SKM-1 (cell line): ENCODE measurements at regions not wholly inside any gene's neighbourhood (a gene's known extent, or its start where the extent isn't known, plus 50 kb on each side); places are given as distances from the start of the nearest gene placed in this dataset.

Experiments
- DNase-seq: peaks from one replicate; lab custom pipeline; 2025; ENCODE audit not compliant: unreplicated experiment; lab: John Stamatoyannopoulos, UW

- no peak for DNase-seq
Observed at GRCh38 chr3:59547874-59548273, 498.0 kb upstream of the CFAP20DC start.

DNA sequence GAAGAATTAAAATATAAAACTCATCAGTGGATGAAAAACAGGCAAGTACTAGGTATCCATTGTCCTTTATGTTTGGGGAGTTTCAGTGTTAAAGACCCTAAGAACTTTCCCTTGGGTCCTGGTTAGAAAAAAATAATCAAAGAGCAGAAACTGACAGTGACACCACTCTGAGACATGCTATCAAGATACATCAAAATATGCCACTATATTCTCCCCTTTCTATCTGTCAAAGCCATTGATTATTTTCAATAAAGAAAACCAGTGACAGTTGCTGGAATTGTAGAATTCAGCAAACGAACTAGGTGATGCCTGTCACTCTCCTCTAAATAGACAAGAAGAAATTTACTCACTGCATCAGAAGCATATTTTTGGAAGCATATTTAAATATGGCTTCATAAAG is 496.7 kb upstream of the CFAP20DC start:
- no peak for DNase-seq

- no peak for DNase-seq
Observed at GRCh38 chr3:59545374-59545773, 495.5 kb upstream of the CFAP20DC start.

- DNase-seq = no peak
Observed at GRCh38 chr3:59542276-59542675, 492.5 kb upstream of the CFAP20DC start.

DNA sequence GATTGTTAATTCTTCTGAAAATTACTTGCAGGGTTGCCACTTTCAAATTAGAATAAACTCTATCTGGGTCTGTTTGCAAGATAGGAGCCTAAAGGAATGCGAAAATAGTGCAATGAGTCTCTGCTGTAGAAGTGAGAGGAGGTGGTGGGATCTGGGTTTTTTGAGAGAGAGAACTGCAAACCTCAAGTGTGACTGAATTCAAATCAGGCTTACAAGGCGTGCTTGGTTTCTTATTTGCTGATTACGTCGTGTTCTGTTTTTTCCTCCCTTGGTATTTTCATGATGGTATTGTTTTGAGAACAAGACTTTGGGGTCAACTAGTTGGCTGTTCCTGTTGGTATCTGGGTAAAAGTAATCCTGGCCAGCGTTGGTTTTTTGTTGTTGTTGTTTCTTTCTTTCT is 490.9 kb upstream of the CFAP20DC start:
- DNase-seq = no peak

DNA sequence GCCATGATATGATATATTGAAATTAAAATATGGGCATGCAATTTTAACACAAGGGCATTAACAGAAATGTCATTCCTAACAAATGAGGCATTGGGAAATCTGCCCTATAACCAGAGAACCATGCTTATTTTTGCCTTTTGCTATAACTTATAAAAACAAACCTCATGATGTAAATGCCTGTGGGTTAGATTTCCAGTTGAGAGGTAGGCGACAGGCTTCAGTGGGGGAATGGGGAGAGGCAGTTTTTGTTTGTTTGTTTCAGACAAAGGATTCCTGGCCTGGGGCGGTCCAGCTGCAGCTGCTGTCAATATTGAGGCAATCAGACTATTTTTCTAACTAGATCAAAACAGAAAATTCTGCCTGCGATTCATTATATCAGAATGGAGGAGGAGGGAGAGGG is 490.4 kb upstream of the CFAP20DC start:
- DNase-seq = no peak

DNA sequence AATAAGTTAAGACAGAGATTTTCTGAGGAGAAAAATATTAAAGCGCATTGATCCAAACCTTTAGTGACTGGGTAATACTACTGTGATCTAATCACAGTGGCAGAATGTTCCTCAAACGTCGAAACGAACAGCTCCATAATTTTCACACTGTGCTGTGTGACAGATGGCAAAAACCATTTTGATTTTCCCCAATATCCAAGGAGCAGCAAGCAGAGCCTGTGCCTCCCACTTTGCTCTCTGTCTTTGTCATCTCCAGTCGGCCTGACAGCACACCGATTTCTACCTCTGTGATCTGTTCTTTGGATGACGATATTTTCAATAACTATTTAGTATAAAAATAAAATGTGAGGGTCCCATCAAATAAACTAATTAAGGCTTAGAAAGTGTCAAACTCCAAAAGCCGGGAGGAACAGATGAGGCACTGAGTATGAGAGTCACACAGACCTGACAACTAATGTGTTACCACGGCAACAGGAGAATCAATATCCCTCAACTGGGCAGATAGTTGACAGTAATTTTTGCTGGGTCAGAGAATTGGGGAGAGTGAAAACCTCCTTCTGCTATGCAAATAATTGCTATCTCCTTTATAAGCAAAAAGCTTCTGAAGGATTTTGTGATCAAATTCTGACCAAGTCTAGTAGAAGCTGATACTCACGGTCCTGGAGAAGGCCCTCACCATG is 489.1 kb upstream of the CFAP20DC start:
- DNase-seq = no peak

GRCh38 chr3:59535791-59536221 is 486.0 kb upstream of the CFAP20DC start:
- DNase-seq = no peak

DNA sequence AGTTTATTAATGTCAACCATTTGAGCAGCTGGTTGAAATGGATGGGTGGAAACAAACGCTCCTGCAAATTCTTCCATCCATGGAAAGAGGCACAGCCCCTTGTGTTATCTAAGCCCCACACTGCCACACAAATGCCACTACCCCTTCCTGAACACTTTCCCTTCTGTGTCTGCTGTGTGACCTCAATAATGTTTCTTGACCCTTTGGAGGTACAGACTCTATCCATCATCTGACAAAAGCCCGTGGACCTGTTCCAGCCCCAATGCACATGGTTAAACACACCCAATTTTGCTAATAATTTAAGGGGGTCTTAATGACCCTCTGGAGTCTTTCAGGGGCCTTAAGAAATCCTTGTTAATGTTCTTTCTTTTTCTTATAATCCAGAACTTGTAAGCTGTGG is 482.2 kb upstream of the CFAP20DC start:
- no peak for DNase-seq

DNA sequence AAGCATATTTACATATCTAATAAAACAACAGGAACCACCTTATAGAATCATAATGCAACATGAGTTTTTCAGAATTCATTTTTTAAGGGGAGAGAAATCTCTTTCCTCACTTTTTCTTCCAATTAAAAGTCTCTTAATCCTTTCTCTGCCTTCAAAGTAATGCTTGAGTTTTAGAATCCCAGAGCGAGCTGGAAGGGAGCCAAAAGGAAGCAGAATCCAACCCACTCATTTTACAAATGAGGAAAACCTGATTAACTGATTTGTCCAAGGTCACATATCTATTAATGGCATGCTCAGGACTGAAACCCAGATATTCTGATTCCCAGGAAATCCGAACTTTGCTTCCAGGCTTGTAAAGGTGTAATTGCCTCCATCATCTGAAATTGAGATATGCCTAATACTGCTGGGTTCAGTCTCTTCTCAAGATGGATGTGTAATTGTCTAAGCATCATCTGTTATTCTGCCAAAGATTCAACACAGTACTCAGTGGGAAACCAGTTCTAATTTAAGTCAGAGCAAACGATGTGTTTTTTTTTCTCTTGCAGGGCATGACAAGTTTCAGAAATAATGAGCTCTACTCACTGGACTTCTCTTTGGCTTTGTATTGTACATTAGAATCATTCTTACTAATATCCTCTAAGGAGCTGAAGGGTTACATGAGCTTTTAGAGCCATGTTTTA is 481.4 kb upstream of the CFAP20DC start:
- no peak for DNase-seq

- no peak for DNase-seq
Observed at GRCh38 chr3:59528251-59528650, 478.4 kb upstream of the CFAP20DC start.

DNA sequence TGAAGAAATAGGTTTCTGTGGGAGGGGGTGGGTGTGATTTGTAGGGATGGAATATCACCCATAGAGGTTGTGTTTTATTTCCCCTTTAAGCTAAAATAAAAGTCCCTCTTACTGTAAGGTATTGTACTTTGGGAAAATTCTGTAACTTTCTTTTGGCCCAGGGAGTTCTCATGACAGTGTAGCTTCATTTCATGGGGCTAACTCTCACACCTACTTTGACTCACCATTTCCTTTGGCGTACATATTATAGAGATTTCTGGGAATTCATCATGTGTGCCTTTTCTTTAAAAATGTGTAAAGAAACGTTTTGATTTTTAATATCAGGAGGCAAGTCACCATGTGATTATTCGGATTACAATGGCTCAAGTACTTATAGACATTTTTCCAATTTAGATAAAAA is 477.7 kb upstream of the CFAP20DC start:
- no peak for DNase-seq

GRCh38 chr3:59526999-59527398 is 477.2 kb upstream of the CFAP20DC start:
- no peak for DNase-seq

DNA sequence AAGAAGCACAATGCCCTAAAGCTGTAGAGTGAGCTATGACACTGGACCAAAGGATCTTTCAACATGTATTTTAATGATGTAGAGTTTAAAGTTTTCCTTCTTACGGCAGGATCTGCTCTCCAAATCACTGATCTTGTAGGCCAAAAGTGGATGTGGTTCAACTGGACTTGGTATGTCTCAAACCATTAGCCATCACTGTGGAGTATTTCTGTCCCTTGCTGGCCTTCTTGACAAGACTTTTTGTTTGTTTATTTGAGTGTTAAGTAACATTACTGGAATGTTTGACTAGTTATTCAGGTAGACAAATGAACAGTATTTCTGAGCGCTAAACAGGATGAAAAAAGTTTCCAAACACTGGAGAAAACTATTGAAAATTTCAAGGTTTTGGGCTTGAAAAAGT is 472.7 kb upstream of the CFAP20DC start:
- no peak for DNase-seq

GRCh38 chr3:59519094-59519493 is 469.3 kb upstream of the CFAP20DC start:
- no peak for DNase-seq

GRCh38 chr3:59518283-59519055 is 468.6 kb upstream of the CFAP20DC start:
- DNase-seq = no peak

GRCh38 chr3:59517388-59517787 is 467.6 kb upstream of the CFAP20DC start:
- DNase-seq = no peak

- DNase-seq = no peak
Observed at GRCh38 chr3:59515966-59516365, 466.1 kb upstream of the CFAP20DC start.

GRCh38 chr3:59514865-59515482 is 465.1 kb upstream of the CFAP20DC start:
- no peak for DNase-seq

DNA sequence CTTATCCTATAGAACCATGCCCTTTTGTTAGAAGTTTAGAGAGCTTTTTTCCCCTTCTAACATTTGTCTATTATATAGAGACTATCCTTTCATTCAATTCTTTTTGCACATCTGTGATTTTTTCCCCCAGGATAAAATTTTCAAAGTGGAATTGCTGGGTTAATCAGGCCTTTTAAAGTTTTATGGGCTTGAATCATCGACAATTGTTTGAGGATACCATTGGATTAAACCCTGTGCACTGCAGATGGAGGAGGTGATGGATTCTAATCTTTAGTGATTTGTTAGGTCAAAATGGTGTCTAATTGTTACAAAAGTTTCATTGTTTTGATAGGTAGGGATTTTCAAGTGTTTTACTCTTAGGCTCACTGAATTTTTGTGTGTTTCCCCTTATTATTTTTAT is 463.7 kb upstream of the CFAP20DC start:
- no peak for DNase-seq

DNA sequence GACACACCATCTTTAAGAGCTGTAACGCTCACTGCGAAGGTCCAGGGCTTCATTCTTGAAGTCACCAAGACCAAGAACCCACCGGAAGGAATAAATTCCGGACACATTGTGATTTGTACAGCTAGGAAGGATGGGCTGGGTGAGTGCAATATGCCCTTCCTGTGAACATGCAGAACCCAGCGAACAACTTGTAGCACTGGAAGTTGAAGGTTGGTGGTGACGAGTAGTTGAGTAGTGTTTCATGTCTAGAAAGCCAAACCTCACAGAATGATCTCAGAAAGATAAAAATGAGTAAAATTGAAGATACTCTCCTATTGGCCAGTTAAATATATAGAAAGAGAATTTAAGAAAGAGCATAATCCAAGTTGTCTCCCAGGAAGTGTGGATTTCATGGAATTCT is 462.2 kb upstream of the CFAP20DC start:
- no peak for DNase-seq

DNA sequence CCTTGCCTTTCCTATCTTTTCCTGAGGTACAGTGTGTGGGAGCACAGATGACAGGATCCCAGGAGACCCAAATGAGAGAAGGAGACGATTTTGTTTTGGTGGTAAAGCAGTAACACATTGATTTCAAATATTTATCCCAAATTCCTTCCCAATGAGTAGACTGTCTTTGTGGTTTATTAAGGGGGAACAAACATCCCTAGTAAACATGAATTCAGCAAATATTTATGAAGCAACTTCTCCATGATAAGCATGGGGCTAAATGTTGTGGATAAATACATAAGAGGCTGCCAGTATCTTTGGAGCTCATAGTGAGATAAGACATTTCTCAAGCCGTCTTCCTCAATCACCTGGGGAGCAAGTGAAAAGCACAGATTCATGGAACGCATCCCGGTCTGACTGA is 460.8 kb upstream of the CFAP20DC start:
- no peak for DNase-seq
